ENCODE measurements at regions not wholly inside any gene's neighbourhood (a gene's known extent, or its start where the extent isn't known, plus 50 kb on each side); places are given as distances from the start of the nearest gene placed in this dataset.

GRCh38 chr2:128378231-128379020, 59.8 kb upstream of the HS6ST1 start:
- BruUV-seq (replicated peaks): no TSS peak
- Histone ChIP-seq H3K4me3 (replicated peaks in 1 of 3; ENCODE audit: insufficient read depth in 1 of 3, low read depth in 2 of 3, low read length in 3 of 3) (peak overlapping the region in 2 of 3 experiments; percentile 21 to 61; a peak in 1 of 6 replicates), H2AFZ (ENCODE audit: low read length) (no peak overlapping the region), H3K4me1 (ENCODE audit: insufficient read depth, low read length) (peaks cover 70% of the 10 kb centered on the region), H4K20me1 (ENCODE audit: insufficient read depth, low read length) (no peaks in the 10 kb centered on the region), H3K36me3 (replicated peaks in 1 of 2; ENCODE audit: control insufficient read depth in 1 of 2, insufficient read depth in 2 of 2, low read length in 2 of 2) (no peaks in the 10 kb centered on the region), H3K4me2 (ENCODE audit: low read depth, low read length) (peak overlapping the region; percentile 85), H3K79me2 (ENCODE audit: insufficient read depth, low read length) (no peaks in the 10 kb centered on the region), H3K9ac (ENCODE audit: insufficient read depth, low read depth, low read length) (no peak overlapping the region), H3K27ac (ENCODE audit: extremely low read length, insufficient read depth, low read length) (no peak overlapping the region), H3K27me3 (ENCODE audit: control insufficient read depth in 1 of 2, insufficient read depth in 2 of 2, low read length in 2 of 2) (peaks cover 0 to 14% of the 10 kb centered on the region in 2 experiments; a peak in 2 of 5 replicates), H3K9me3 (ENCODE audit: low read length) (no peaks in the 10 kb centered on the region)
- FAIRE-seq (no peak), ATAC-seq (no peak; the same call in 2 of the 3 replicates), DNase-seq (ENCODE audit: low spot score) (no peak)
- WGBS (ENCODE audit: low lambda C conversion rate): 80% methylated on average over 6 of the region's 16 CpGs
- intact Hi-C loops (cut with micrococcal nuclease; ENCODE audit: unreplicated experiment) (no loop called here), in situ Hi-C loops (cut with HindIII; ENCODE audit: extremely low pct_ligation_motif_present, low pct_unique_long_range_greater_than_20kb) (no loop called here)
- POLR2A ChIA-PET: interaction anchor here (1.1 to 1.2 kb wide), 2 partner anchors 72 to 288 kb away, joined by 3 read pairs; partner anchors contain the start of gene UGGT1
- CTCF ChIA-PET (ENCODE audit: low intra/inter-chr PET ratio, low total read pairs): no interaction called here
- TF ChIP-seq PAXIP1 (CRISPR knock-in tag; conservative IDR thresholded peaks at IDR 0.05): no peak
- TF ChIP-seq JARID2 (CRISPR knock-in tag; IDR thresholded peaks at IDR 0.05; ENCODE audit: insufficient replicate concordance): no peak
- 0 out of 2 replicates have a peak, but pooled peaks have one; percentile 5 for TF ChIP-seq ZSCAN31 (CRISPR knock-in tag; IDR thresholded peaks at IDR 0.05; ENCODE audit: low read depth)
- no peak for TF ChIP-seq ATF6 (CRISPR knock-in tag; conservative IDR thresholded peaks at IDR 0.05)
- TF ChIP-seq RERE (CRISPR knock-in tag; IDR thresholded peaks at IDR 0.05; ENCODE audit: low read depth): no peak
- no peak for TF ChIP-seq ZFX (CRISPR knock-in tag; IDR thresholded peaks at IDR 0.05; ENCODE audit: low read depth)
- TF ChIP-seq ZBTB38 (CRISPR knock-in tag; IDR thresholded peaks at IDR 0.05): peak; percentile 54
- no peak for TF ChIP-seq SP2 (CRISPR knock-in tag; IDR thresholded peaks at IDR 0.05)
- TF ChIP-seq ATF2 (CRISPR knock-in tag; IDR thresholded peaks at IDR 0.05): no peak
- TF ChIP-seq ZNF326 (CRISPR knock-in tag; IDR thresholded peaks at IDR 0.05; ENCODE audit: borderline replicate concordance): no peak
